ENCODE measurements at regions not wholly inside any gene's neighbourhood (a gene's known extent, or its start where the extent isn't known, plus 50 kb on each side); places are given as distances from the start of the nearest gene placed in this dataset.

DNA sequence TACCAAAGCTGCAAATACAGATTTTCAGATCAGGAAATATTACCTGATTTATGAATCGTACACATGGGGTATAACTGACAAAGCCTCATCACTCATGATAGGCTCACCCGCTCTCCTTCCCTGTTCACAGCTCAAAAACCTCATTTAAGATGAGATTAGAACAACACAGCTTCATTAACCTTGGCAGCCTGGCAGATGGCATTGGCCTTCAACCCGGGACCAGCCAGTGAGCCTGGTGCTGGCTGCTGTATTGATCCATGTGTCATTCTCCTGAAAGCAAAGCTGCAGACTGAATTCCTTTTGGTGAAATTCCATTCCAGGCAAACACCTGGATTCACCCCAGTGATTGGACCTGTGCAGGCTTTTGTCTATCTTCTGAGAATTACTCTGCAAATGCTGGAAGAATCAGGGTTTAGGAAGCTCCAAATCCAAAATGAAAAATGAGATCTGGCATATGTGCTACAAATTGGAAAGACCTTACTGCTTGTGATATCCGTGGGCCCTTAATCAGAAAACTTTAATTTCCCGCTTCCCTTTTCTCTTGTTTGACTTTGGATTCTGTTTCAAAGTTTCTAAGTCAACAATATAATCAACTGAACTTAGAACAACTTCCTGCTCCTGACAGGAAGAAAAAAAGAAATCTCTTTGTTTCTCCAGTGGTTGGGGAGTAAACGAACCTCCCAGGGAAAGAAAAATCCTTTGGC is 189.1 kb upstream of the KBTBD8 start:
- intact Hi-C loops (cut with micrococcal nuclease), result no loop called here
- H3K4me2 ChIP-seq (ENCODE audit: low read length), result no peak overlapping the region
- no peaks in the 10 kb centered on the region for H3K79me2 ChIP-seq (ENCODE audit: insufficient read depth, low read length)
- H3K27me3 ChIP-seq (ENCODE audit: insufficient read depth, low read length), result no peaks in the 10 kb centered on the region
- H3K9me2 ChIP-seq (ENCODE audit: insufficient read depth), result no peaks in the 10 kb centered on the region
- no peaks in the 10 kb centered on the region for H3K9me3 ChIP-seq (ENCODE audit: control insufficient read depth in 1 of 2, insufficient read depth in 1 of 2, low read depth in 1 of 2, low read length in 2 of 2)
- no peaks in the 10 kb centered on the region for H4K20me1 ChIP-seq (ENCODE audit: insufficient read depth)
- RAD21 ChIA-PET (ENCODE audit: low non-redundant PET in 1 of 2, low total read pairs in 2 of 2, uncharacterized antibody in 2 of 2, unreplicated experiment in 2 of 2), result no interaction called here
- POLR2A ChIA-PET, result no interaction called here
- no peak overlapping the region for H3K27ac ChIP-seq (ENCODE audit: low read depth, low read length)
- DNase-seq (ENCODE audit: low read depth, low spot score) (no peak), ATAC-seq (no peak)
- no peak for TF ChIP-seq YY1 (IDR thresholded peaks at IDR 0.05; ENCODE audit: extremely low read depth, insufficient replicate concordance, low read depth, low read length)
- TF ChIP-seq SIN3A (IDR thresholded peaks at IDR 0.05; ENCODE audit: low read depth), result no peak
- TF ChIP-seq, protein P1, sequence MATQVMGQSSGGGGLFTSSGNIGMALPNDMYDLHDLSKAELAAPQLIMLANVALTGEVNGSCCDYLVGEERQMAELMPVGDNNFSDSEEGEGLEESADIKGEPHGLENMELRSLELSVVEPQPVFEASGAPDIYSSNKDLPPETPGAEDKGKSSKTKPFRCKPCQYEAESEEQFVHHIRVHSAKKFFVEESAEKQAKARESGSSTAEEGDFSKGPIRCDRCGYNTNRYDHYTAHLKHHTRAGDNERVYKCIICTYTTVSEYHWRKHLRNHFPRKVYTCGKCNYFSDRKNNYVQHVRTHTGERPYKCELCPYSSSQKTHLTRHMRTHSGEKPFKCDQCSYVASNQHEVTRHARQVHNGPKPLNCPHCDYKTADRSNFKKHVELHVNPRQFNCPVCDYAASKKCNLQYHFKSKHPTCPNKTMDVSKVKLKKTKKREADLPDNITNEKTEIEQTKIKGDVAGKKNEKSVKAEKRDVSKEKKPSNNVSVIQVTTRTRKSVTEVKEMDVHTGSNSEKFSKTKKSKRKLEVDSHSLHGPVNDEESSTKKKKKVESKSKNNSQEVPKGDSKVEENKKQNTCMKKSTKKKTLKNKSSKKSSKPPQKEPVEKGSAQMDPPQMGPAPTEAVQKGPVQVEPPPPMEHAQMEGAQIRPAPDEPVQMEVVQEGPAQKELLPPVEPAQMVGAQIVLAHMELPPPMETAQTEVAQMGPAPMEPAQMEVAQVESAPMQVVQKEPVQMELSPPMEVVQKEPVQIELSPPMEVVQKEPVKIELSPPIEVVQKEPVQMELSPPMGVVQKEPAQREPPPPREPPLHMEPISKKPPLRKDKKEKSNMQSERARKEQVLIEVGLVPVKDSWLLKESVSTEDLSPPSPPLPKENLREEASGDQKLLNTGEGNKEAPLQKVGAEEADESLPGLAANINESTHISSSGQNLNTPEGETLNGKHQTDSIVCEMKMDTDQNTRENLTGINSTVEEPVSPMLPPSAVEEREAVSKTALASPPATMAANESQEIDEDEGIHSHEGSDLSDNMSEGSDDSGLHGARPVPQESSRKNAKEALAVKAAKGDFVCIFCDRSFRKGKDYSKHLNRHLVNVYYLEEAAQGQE (IDR thresholded peaks at IDR 0.05; ENCODE audit: low read depth), result no peak
- TF ChIP-seq CBX3 (IDR thresholded peaks at IDR 0.05; ENCODE audit: low read depth), result no peak
- no peak for TF ChIP-seq ZFX (IDR thresholded peaks at IDR 0.05)
- TF ChIP-seq RAD21 (IDR thresholded peaks at IDR 0.05; ENCODE audit: low read depth), result no peak
- no peak overlapping the region for H3K4me3 ChIP-seq (replicated peaks in 1 of 2; ENCODE audit: low read depth in 1 of 2, low read length in 2 of 2)
- CTCF ChIA-PET, result interaction anchor here (0.7 kb wide), 1 partner anchor 13 kb away, joined by 3 read pairs; no protein-coding TSS in a partner anchor
- peak overlapping the region; percentile 68 for H2AFZ ChIP-seq (ENCODE audit: low read depth, low read length, poor library complexity, severe bottlenecking)
- H3K36me3 ChIP-seq (ENCODE audit: control insufficient read depth in 1 of 2, insufficient read depth in 2 of 2, low read length in 2 of 2), result no peaks in the 10 kb centered on the region
- no TSS peak for BruUV-seq (replicated peaks)
- H3K4me1 ChIP-seq (ENCODE audit: control insufficient read depth in 1 of 2, insufficient read depth in 2 of 2, low read length in 2 of 2), result no peaks in the 10 kb centered on the region
- no peak overlapping the region for H3K9ac ChIP-seq (ENCODE audit: low read length)

All from HCT116 (cell line).